ENCODE measurements at regions not wholly inside any gene's neighbourhood (a gene's known extent, or its start where the extent isn't known, plus 50 kb on each side); places are given as distances from the start of the nearest gene placed in this dataset.

DNA sequence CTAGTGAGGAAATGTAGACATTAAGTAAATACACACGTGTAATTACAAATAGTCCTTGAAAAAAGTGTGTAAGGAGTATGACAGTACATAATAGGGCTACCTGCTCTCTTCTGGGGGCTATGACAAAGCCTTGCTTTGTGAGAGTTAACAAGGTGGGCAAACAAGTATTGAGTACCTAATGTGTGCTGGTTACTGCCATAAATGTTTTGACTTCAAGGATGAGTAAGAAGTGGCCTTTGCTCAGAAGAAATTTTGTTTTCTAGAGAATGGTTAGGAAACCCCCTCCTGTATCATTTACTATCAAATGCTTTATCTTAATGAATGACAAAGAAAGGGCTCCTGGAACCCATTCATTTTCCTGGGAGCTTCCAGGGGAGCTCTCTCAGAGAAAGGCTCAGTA lies 167.0 kb upstream of the CASK start:
- Histone ChIP-seq H3K9me3 (ENCODE audit: low read length) (no peaks in the 10 kb centered on the region), H3K9ac (ENCODE audit: low read length) (no peak overlapping the region), H3K4me1 (ENCODE audit: insufficient read depth, low read length) (peaks cover 18% of the 10 kb centered on the region; the same call in 1 of the 2 replicates), H3K36me3 (ENCODE audit: low read depth, low read length) (no peaks in the 10 kb centered on the region), H3K4me3 (ENCODE audit: low read length) (no peak overlapping the region), H4K20me1 (ENCODE audit: low read length) (no peaks in the 10 kb centered on the region), H3K9me2 (replicated peaks; ENCODE audit: low read length) (no peaks in the 10 kb centered on the region), H3K27me3 (ENCODE audit: low read length) (no peaks in the 10 kb centered on the region), H3F3A (ENCODE audit: low read length, unreplicated experiment) (no peaks in the 10 kb centered on the region), H3K79me2 (ENCODE audit: low read length) (no peaks in the 10 kb centered on the region), H3K4me2 (ENCODE audit: low read length) (no peak overlapping the region), H3K27ac (ENCODE audit: low read length) (no peak overlapping the region), H2AFZ (ENCODE audit: low read length) (no peak overlapping the region)
- ATAC-seq = no peak
- intact Hi-C loops (cut with micrococcal nuclease) = no loop called here
- ChIA-PET CTCF (no interaction called here), POLR2A (ENCODE audit: unreplicated experiment) (no interaction called here)
- TF ChIP-seq EZH2phosphoT487 (IDR thresholded peaks at IDR 0.05; ENCODE audit: borderline replicate concordance, low read length) (no peak), EZH2 (IDR thresholded peaks at IDR 0.05; ENCODE audit: low read length, unreplicated experiment) (no peak)
- TF ChIP-seq, protein P1, sequence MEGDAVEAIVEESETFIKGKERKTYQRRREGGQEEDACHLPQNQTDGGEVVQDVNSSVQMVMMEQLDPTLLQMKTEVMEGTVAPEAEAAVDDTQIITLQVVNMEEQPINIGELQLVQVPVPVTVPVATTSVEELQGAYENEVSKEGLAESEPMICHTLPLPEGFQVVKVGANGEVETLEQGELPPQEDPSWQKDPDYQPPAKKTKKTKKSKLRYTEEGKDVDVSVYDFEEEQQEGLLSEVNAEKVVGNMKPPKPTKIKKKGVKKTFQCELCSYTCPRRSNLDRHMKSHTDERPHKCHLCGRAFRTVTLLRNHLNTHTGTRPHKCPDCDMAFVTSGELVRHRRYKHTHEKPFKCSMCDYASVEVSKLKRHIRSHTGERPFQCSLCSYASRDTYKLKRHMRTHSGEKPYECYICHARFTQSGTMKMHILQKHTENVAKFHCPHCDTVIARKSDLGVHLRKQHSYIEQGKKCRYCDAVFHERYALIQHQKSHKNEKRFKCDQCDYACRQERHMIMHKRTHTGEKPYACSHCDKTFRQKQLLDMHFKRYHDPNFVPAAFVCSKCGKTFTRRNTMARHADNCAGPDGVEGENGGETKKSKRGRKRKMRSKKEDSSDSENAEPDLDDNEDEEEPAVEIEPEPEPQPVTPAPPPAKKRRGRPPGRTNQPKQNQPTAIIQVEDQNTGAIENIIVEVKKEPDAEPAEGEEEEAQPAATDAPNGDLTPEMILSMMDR (conservative IDR thresholded peaks at IDR 0.05; ENCODE audit: low read depth, low read length) = no peak
- no TSS peak for BruUV-seq (replicated peaks)
- DNase-seq = no peak

DNA sequence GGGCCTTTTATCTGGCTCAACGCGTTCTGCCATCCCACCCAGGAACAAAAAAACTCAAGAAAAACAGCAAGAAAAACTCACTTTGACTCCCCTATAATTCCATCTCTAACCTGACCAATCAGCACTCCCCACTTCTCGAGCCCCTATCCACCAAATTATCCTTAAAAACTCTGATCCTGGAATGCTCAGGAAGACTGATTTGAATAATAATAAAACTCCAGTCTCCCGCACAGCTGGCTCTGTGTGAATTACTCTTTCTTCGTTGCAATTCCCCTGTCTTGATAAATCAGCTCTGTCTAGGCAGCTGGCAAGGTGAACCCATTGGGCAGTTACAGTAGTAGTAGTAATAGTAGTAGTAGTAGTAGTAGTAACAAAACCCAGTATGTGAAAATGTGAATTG lies 165.7 kb upstream of the CASK start:
- H3K9me3 ChIP-seq (ENCODE audit: low read length) = no peaks in the 10 kb centered on the region
- no peak overlapping the region for H3K9ac ChIP-seq (ENCODE audit: low read length)
- H3K4me2 ChIP-seq (ENCODE audit: low read length) = no peak overlapping the region
- no TSS peak for BruUV-seq (replicated peaks)
- H3K36me3 ChIP-seq (ENCODE audit: low read depth, low read length) = no peaks in the 10 kb centered on the region
- ChIA-PET CTCF (no interaction called here), POLR2A (ENCODE audit: unreplicated experiment) (no interaction called here)
- intact Hi-C loops (cut with micrococcal nuclease) = no loop called here
- no peaks in the 10 kb centered on the region for H3K27me3 ChIP-seq (ENCODE audit: low read length)
- no peak overlapping the region for H2AFZ ChIP-seq (ENCODE audit: low read length)
- DNase-seq (no peak), ATAC-seq (no peak)
- peaks cover 13% of the 10 kb centered on the region; the same call in 1 of the 2 replicates for H3K4me1 ChIP-seq (ENCODE audit: insufficient read depth, low read length)
- no peaks in the 10 kb centered on the region for H3F3A ChIP-seq (ENCODE audit: low read length, unreplicated experiment)
- no peaks in the 10 kb centered on the region for H3K9me2 ChIP-seq (replicated peaks; ENCODE audit: low read length)
- H3K27ac ChIP-seq (ENCODE audit: low read length) = no peak overlapping the region
- TF ChIP-seq EZH2phosphoT487 (IDR thresholded peaks at IDR 0.05; ENCODE audit: borderline replicate concordance, low read length) = no peak
- H3K79me2 ChIP-seq (ENCODE audit: low read length) = no peaks in the 10 kb centered on the region
- no peak overlapping the region for H3K4me3 ChIP-seq (ENCODE audit: low read length)
- H4K20me1 ChIP-seq (ENCODE audit: low read length) = no peaks in the 10 kb centered on the region

- CTCF ChIA-PET = no interaction called here
These were observed 164.6 kb upstream of the CASK start for GRCh38 chrX:42087960-42088359.

More at GRCh38 chrX:42087960-42088359, 164.6 kb upstream of the CASK start:
- intact Hi-C loops (cut with micrococcal nuclease) = no loop called here
- no peaks in the 10 kb centered on the region for H3K9me2 ChIP-seq (replicated peaks; ENCODE audit: low read length)
- no TSS peak for BruUV-seq (replicated peaks)
- H3K4me3 ChIP-seq (ENCODE audit: low read length) = no peak overlapping the region
- no peak overlapping the region for H3K27ac ChIP-seq (ENCODE audit: low read length)
- no peaks in the 10 kb centered on the region for H3K27me3 ChIP-seq (ENCODE audit: low read length)
- H2AFZ ChIP-seq (ENCODE audit: low read length) = no peak overlapping the region
- ATAC-seq (no peak), DNase-seq (no peak)
- no peaks in the 10 kb centered on the region for H3K9me3 ChIP-seq (ENCODE audit: low read length)
- TF ChIP-seq EZH2 (IDR thresholded peaks at IDR 0.05; ENCODE audit: low read length, unreplicated experiment) = no peak
- TF ChIP-seq EZH2phosphoT487 (IDR thresholded peaks at IDR 0.05; ENCODE audit: borderline replicate concordance, low read length) = no peak
- TF ChIP-seq, protein P1 (conservative IDR thresholded peaks at IDR 0.05; ENCODE audit: low read depth, low read length) = 0 out of 2 replicates have a peak, but pooled peaks have one; percentile 16
- POLR2A ChIA-PET (ENCODE audit: unreplicated experiment) = no interaction called here
- H3F3A ChIP-seq (ENCODE audit: low read length, unreplicated experiment) = no peaks in the 10 kb centered on the region
- H4K20me1 ChIP-seq (ENCODE audit: low read length) = no peaks in the 10 kb centered on the region
- no peak overlapping the region for H3K4me2 ChIP-seq (ENCODE audit: low read length)
- H3K9ac ChIP-seq (ENCODE audit: low read length) = no peak overlapping the region
- no peaks in the 10 kb centered on the region for H3K79me2 ChIP-seq (ENCODE audit: low read length)
- peaks cover 7% of the 10 kb centered on the region; the same call in 1 of the 2 replicates for H3K4me1 ChIP-seq (ENCODE audit: insufficient read depth, low read length)
- H3K36me3 ChIP-seq (ENCODE audit: low read depth, low read length) = no peaks in the 10 kb centered on the region

Measured in PC-3 (cell line).